Islet of Langerhans (tissue), 1 donor: ENCODE measurements at regions not wholly inside any gene's neighbourhood (a gene's known extent, or its start where the extent isn't known, plus 50 kb on each side); places are given as distances from the start of the nearest gene placed in this dataset.
"Not testable (repeated sequence)": the region's sequence is repeated elsewhere in the genome, so short reads cannot be mapped to it uniquely, and the experiment has no call there.

ENCODE experiments used
- FAIRE-seq: peaks from one replicate; lab custom pipeline; 2011; peaks lifted over from hg19 to GRCh38; lab: Jason Lieb, UNC

DNA sequence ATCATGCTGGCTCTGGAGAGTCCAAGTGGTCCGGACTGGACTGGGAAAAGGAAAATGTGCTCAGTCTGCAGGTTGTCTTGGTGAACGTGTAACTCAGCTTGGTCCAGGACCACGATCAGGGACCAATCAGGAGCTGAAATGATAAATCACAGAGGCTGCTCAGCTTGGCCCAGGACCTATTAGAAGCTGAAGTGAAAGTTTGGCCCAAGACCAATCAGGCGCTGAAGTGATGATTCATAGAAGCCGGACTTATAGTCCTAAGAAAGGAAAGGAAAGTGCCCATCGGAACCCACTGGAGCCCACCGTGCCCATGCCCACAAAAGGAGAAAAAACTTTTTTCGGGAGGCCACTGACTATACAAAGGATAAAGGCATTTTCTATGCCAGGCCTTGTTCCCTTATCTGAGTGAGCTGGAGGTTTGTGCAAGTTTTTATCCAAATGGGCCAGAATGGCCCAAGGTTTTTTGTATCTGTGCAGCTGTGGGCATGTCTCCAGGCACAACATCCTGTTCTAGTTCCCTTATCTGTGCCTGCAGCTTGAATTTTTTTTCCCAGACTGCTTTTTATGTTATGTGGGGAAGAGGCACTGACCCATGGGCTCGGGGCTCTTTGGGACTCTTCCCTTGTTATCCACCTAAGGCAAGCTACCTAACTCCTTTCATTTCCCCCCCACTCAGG lies 194.4 kb downstream of the FAM133A start:
- FAIRE-seq: no peak

DNA sequence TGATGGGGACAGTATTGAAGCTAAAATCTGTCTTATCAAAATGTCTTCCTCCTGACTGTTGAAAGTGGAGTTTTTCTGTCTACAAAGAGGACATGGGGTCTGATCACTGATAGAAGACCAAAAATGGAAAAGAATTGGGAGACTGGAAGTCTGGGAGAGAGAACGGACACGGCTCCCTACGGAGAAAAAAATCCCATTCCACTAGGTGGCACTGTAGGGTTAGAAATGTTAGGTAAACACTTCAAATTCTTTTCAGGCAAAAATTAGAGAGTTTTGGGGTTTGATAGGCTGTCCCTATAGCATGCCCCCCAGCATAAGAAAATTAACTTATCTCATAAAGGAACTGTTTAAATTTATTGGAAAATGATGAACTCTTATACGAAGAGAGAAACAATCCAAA lies 200.5 kb downstream of the FAM133A start:
- FAIRE-seq: no peak

DNA sequence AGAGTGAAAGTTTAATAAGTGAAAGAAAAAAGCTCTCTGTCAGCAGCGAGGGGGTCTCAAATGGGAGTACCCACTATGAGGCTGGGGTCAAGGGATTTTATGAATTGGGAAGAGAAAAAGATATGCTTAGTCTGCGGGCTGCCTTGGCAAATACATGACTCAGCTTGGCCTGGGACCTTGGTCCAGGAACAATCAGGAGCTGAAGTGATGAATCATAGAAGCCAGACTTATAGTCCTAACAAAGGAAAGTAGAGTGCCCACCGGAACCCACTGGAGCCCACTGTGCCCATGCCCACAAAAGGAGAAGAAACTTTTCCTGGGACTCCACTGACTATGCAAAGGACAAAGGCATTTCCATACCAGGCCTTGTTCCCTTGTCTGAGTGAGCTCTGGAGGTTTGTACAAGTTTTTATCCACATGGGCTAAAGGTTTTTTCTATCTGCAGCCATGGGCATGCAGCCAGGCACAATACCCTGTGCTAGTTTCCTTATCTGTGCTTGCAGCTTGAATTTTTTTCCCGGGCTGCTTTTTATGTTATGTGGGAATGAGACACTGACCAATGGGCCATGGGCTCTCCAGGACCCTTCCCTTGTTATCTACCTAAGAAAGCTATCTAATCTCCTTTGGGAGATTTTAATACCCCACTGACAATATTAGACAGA lies 201.7 kb downstream of the FAM133A start:
- no peak for FAIRE-seq

DNA sequence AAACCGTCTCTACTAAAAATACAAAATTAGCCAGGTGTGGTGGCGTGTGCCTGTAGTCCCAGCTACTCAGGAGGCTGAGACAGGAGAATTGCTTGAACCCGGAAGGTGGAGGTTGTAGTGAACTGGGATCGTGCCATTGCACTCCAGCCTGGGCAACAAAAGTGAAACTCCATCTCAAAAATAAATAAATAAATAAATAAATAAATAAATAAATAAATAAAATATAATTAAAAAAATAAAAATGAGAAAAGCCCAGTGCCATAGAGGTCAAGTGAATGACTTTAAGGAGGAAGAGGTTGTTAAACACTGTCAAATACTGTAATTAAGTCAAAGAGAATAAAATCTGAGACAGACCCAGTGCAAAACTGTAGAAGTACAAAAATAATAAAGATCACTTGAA lies 247.0 kb downstream of the FAM133A start:
- not testable (repeated sequence) for FAIRE-seq

DNA sequence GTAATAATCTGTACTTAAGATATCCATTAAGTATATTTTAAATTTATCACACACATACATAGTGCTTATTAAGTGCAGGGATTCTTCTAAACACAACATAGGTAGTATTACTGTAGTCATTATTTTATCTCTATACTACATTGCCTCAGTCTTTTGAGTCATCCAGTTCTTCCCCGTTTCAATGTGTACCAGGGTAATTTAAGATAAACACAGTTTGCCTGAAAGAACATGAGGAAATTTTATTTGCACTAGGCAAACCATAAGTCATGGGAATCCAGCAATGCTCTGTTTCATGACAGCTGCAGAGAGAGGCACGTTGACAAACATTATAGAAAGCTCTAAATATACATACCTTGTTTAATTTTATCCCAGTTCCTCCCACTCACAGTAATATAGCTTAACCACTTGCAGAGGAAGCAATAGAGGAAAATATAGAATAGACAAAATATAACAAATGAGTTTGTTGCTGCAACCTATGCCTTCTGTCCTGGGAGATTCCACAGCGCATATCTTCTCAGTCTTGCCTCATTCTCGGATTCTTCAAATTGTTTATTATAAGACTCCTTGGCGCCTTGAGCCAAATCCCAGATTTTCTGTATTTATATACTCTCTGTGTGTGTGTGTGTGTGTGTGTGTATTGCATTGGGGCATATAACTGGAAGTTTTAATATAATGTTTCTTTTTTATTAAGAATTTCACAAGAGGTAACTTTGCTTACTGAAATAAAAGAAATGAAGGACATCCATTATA lies 258.6 kb downstream of the FAM133A start:
- FAIRE-seq: peak; percentile 80

DNA sequence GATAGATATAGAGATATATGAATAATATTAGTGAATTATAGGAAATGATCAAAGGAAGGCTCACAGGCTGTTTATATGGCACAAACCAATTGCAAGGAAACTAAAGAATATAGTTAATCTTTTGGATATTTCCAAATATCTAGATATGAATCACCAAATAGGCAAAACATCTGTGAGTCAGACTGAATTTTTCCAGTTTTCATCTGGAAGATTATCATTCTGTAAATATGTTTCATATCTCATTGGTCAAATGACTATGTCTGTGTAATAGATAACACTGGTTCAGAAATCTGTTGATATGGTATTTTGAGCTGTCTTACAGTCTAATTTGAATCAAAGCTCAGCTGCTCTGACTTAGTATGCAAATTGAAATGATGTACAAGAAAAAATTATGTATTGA lies 303.6 kb downstream of the FAM133A start:
- no peak for FAIRE-seq

DNA sequence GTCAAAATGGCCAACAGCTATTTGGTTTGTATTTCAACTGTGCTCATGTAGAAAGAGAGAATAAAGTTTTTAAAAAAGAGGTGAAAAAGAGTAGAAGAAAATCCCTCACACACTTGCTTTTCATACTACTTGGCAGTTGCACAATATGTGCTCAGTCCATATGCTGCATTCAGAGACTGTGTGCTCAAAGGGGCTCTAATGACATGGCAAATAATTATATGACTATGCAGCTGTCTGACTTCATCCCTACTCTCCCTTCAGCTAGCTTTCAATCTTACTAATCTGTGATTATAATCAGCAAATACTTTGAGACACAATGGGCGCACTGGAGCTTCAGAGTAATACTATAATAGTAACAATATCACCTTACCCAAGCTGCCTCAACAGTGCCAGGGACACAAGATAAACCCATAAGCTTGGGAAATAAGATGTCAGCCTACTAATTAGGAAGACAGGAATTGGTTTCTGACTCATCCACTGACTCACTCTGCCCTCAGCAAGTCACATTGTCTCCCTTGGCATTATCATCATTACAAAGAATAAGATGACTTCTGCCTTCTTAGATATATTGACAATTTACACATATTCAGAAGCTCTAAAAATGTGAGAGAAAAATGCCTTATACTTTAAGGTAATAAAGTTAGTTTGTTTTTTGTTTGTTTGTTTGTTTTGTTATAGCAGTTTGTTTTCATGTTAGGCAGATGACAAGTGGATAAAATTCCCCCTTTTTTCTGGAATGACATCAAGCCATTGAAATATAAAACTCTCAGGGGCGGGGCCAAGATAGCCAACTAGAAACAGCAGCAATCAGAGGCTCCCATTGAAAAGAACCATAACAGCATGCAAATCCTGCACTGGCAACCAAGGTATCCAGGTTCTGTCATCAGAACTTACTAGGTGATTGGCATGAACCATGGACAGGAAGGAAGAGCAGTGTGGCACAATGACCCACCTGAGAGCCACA lies 311.6 kb downstream of the FAM133A start:
- no peak for FAIRE-seq
